ENCODE measurements at regions not wholly inside any gene's neighbourhood (a gene's known extent, or its start where the extent isn't known, plus 50 kb on each side); places are given as distances from the start of the nearest gene placed in this dataset.

GRCh38 chr11:70776914-70777532, 378.7 kb downstream of the CTTN start:
- H3K4me3 ChIP-seq (ENCODE audit: low read depth, low read length) = no peak overlapping the region

GRCh38 chr11:70778883-70779282, 380.6 kb downstream of the CTTN start:
- H3K4me3 ChIP-seq (ENCODE audit: low read depth, low read length) = no peak overlapping the region

GRCh38 chr11:70779433-70780245, 381.3 kb downstream of the CTTN start:
- H3K4me3 ChIP-seq (ENCODE audit: low read depth, low read length) = no peak overlapping the region

- H3K4me3 ChIP-seq (ENCODE audit: low read depth, low read length) = no peak overlapping the region
Observed at GRCh38 chr11:70780246-70780535, 381.9 kb downstream of the CTTN start.

- no peak overlapping the region for H3K4me3 ChIP-seq (ENCODE audit: low read depth, low read length)
Observed at GRCh38 chr11:70782401-70782913, 384.1 kb downstream of the CTTN start.

GRCh38 chr11:70783356-70783755, 385.0 kb downstream of the CTTN start:
- H3K4me3 ChIP-seq (ENCODE audit: low read depth, low read length) = no peak overlapping the region

- no peak overlapping the region for H3K4me3 ChIP-seq (ENCODE audit: low read depth, low read length)
Observed at GRCh38 chr11:70783821-70784220, 385.5 kb downstream of the CTTN start.

- H3K4me3 ChIP-seq (ENCODE audit: low read depth, low read length) = no peak overlapping the region
Observed at GRCh38 chr11:70785372-70785771, 387.0 kb downstream of the CTTN start.

- H3K4me3 ChIP-seq (ENCODE audit: low read depth, low read length) = no peak overlapping the region
Observed at GRCh38 chr11:70786021-70786665, 387.8 kb downstream of the CTTN start.

- H3K4me3 ChIP-seq (ENCODE audit: low read depth, low read length) = no peak overlapping the region
Observed at GRCh38 chr11:70788248-70789022, 390.1 kb downstream of the CTTN start.

- H3K4me3 ChIP-seq (ENCODE audit: low read depth, low read length) = no peak overlapping the region
Observed at GRCh38 chr11:70790671-70791300, 392.5 kb downstream of the CTTN start.

- H3K4me3 ChIP-seq (ENCODE audit: low read depth, low read length) = no peak overlapping the region
Observed at GRCh38 chr11:70796648-70797227, 398.4 kb downstream of the CTTN start.

- H3K4me3 ChIP-seq (ENCODE audit: low read depth, low read length) = no peak overlapping the region
Observed at GRCh38 chr11:70798296-70798695, 400.0 kb downstream of the CTTN start.

- H3K4me3 ChIP-seq (ENCODE audit: low read depth, low read length) = no peak overlapping the region
Observed at GRCh38 chr11:70799386-70799785, 401.1 kb downstream of the CTTN start.

GRCh38 chr11:70802185-70802584, 403.9 kb downstream of the CTTN start:
- no peak overlapping the region for H3K4me3 ChIP-seq (ENCODE audit: low read depth, low read length)

GRCh38 chr11:70804139-70804837, 406.0 kb downstream of the CTTN start:
- no peak overlapping the region for H3K4me3 ChIP-seq (ENCODE audit: low read depth, low read length)

- H3K4me3 ChIP-seq (ENCODE audit: low read depth, low read length) = no peak overlapping the region
Observed at GRCh38 chr11:70805243-70805642, 406.9 kb downstream of the CTTN start.

- H3K4me3 ChIP-seq (ENCODE audit: low read depth, low read length) = no peak overlapping the region
Observed at GRCh38 chr11:70805971-70806370, 407.6 kb downstream of the CTTN start.

- H3K4me3 ChIP-seq (ENCODE audit: low read depth, low read length) = no peak overlapping the region
Observed at GRCh38 chr11:70806461-70807194, 408.3 kb downstream of the CTTN start.

All from iPS-11a (cell line).